Activated CD4-positive, alpha-beta T cell treated with anti-CD3 and anti-CD28 coated beads, Interleukin-10, Interleukin-2, amounts not matched to agents 100 ng/mL and 50 ng/mL, durations not matched to agents 16 hours and 8 hours (primary cell): ENCODE measurements at regions not wholly inside any gene's neighbourhood (a gene's known extent, or its start where the extent isn't known, plus 50 kb on each side); places are given as distances from the start of the nearest gene placed in this dataset.
A peak's percentile ranks its signal among the peaks of the same experiment; 100 is the strongest.
"Not testable (repeated sequence)": the region's sequence is repeated elsewhere in the genome, so short reads cannot be mapped to it uniquely, and the experiment has no call there.

Experiments used
- DNase-seq: peaks from one replicate; pipeline ENCODE4 v3.0.0-alpha.2; 2020

GRCh38 chr6:144662812-144663365 lies 377.8 kb downstream of the UTRN start:
- no peak for DNase-seq

DNA sequence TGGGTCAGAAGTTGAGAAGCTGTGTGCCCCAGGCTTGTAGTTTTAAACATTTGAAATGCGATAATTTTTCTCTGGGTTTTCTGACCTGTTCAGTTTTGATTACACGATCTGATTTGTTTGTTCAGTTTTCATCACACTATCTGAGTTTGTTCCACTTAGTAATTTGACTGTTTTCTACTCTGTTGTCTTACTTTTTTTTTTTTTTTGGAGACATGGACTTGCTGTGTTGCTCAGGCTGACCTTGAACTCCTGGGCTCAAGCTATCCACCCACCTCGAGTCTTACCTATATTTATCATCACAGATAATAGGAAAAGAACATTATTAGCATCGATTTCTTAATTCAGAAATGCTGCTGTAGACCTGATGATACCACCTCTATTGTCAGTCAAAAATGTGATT lies 379.1 kb downstream of the UTRN start:
- DNase-seq = no peak

GRCh38 chr6:144664947-144665346 lies 379.8 kb downstream of the UTRN start:
- DNase-seq = no peak

DNA sequence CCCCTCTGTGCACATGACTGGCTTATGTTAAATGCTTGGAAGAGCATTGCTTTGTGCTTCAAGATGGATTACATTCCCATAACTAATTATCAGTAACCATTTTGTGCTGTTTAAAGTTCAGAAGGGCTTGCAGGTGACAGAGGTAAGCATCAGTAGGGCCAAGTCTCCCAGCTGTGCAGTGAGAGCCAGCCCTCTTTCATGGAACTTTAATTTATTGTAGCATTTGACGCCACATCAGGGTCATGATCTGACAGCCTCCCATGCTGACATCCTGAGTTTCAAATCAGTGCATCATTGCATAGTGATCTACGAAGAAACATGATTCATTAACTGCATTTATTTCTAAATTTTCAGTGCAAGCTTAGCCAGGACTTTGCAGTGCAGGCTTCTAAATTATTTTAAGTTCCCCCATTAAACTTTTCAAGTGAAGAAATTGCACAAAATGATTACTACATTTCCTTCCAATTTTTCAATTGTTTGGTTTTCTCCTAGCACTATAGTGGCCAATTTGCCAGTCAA lies 380.9 kb downstream of the UTRN start:
- no peak for DNase-seq

GRCh38 chr6:144666781-144667180 lies 381.6 kb downstream of the UTRN start:
- no peak for DNase-seq

GRCh38 chr6:144667532-144668503 lies 382.7 kb downstream of the UTRN start:
- no peak for DNase-seq

DNA sequence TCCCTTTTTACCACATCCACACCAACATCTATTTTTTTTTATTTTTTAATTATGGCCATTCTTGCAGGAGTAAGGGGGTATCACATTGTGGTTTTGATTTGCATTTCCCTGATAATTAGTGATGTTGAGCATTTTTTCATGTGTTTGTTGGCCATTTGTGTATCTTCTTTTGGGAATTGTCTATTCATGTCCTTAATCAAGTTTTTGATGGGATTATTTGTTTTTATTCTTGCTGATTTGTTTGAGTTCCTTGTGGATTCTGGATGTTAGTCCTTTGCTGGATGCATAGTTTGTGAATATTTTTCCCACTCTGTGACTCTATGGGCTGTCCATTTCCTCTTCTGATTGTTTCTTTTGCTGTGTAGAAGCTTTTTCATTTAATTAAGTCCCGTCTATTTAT lies 385.1 kb downstream of the UTRN start:
- not testable (repeated sequence) for DNase-seq

DNA sequence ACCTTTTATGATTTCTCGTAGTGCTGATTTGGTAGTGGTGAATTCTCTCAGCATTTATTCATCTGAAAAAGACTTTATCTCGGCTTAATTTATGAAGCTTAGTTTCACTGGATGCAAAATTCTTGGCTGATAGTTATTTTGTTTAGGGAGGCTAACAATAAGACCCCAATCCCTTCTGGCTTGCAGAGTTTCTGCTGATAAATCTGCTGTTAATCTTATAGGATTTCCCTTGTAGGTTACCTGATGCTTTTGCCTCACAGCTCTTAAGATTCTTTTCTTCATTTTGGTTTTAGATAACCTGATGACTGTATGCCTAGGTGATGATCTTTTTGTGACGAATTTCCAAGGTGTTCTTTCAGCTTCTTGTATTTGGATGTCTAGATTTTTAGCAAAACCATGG lies 388.7 kb downstream of the UTRN start:
- no peak for DNase-seq

- peak; percentile 85 for DNase-seq
These were observed 390.2 kb downstream of the UTRN start for GRCh38 chr6:144675231-144675861.

DNA sequence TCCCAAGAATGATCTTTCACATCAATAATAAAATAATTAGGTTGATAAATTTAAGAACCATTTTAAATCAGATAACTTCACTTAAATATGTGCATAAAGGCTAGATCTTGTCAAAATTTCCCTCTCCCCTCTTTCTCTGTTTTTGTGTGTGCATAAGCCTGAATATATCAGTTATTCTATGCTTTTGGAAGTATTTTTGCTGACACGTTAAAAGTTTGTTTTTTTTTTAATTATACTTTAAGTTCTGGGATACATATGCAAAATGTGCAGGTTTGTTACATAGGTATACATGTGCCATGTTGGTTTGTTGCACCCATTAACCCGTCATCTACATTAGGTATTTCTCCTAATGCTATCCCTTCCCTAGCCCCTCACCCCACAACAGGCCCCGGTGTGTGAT lies 391.2 kb downstream of the UTRN start:
- not testable (repeated sequence) for DNase-seq

GRCh38 chr6:144677263-144677662 lies 392.1 kb downstream of the UTRN start:
- not testable (repeated sequence) for DNase-seq

GRCh38 chr6:144678844-144679243 lies 393.7 kb downstream of the UTRN start:
- DNase-seq = no peak

DNA sequence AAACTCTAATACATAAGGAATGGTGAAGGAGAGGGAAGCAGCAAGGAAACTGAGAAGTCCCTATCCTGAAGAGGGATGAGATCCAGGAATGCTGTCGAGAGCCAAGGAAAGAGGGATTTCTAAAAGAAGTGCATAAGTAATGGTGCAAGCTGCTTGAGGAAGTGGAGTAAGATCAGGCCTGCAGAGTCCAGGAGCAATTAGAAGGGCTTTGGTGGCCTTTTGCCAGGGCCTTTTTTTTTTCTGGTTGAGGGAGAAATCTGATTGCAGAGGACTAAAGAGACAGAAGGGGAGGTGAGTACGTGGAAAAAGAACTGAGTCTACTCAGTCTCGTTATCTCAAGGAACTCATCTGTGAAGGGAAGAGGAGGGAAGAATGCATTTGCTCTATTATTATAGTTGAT lies 396.2 kb downstream of the UTRN start:
- no peak for DNase-seq

DNA sequence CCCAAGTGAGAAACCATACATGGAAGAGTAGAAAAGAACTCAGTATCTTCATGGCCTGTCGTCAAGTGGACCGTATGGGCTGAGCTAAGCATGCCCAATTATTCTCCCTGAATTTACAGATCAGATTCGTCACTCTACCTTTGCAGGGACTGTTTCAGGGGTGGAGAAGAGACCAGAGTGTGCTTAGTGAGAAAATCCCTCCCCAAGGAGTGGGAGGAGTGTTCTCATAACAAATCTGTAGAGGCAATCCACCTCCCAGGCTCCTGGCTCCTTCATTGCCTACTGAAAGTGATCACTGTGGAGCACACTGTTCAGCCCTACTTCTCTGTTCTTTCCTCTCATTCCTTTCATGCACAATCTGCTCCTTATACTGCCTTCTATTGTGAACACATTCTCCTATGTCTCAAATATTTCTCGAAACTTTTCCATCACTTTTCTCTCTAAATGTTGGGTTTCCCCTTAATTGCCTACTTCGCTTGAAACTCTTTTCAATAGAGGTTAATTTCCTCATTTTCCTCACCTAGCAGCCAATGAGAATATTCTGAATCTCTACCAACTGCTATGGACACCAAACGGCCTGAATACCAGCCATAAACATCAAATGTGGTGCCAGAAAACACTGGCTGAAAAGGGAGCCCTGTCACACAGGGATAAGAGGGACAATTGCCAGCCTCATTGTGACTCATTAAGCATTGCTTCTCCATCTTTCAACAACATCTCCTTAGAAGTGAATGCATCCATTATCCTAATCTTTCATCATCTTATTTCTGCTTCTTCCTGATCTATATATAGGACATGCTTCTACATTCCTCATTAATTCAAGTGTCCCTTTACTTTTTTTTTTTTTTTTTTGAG lies 398.3 kb downstream of the UTRN start:
- no peak for DNase-seq

DNA sequence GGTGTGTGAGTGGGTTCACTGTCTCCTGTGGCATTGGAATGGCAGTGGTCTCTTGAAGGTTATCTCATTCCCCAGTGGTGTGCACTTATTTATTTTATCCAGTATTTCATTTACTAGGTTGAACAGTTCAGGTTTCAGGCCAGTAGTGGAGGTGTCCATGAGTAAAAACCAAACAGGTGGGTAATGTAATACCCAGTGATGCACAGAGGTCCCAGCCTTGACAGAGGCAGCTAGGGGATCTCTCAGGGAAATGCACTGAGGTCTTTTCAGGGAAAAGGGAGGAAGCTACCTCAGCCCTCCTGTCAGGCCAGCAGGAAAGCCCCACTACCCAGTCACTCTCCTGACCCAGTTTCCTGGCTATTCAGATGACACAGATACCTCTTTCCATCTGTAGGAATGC lies 403.6 kb downstream of the UTRN start:
- no peak for DNase-seq

GRCh38 chr6:144689503-144690040 lies 404.4 kb downstream of the UTRN start:
- DNase-seq = no peak

- no peak for DNase-seq
These were observed 405.0 kb downstream of the UTRN start for GRCh38 chr6:144690133-144690532.

GRCh38 chr6:144690666-144691065 lies 405.5 kb downstream of the UTRN start:
- DNase-seq = no peak

DNA sequence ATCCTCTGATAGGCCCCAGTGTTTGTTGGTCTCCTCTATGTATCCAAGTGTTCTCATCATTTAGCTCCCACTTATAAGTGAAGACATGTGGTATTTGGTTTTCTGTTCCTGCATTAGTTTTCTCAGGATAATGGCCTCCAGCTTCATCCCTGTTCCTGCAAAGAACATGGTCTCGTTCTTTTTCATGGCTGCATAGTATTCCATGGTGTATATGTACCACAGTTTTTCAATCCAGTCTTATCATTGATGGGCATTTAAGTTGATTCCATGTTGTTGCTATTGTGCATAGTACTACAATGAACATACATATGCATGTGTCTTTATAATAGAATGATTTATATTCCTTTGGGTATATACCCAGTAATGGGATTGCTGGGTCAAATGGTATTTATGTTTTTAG lies 406.9 kb downstream of the UTRN start:
- DNase-seq = not testable (repeated sequence)

DNA sequence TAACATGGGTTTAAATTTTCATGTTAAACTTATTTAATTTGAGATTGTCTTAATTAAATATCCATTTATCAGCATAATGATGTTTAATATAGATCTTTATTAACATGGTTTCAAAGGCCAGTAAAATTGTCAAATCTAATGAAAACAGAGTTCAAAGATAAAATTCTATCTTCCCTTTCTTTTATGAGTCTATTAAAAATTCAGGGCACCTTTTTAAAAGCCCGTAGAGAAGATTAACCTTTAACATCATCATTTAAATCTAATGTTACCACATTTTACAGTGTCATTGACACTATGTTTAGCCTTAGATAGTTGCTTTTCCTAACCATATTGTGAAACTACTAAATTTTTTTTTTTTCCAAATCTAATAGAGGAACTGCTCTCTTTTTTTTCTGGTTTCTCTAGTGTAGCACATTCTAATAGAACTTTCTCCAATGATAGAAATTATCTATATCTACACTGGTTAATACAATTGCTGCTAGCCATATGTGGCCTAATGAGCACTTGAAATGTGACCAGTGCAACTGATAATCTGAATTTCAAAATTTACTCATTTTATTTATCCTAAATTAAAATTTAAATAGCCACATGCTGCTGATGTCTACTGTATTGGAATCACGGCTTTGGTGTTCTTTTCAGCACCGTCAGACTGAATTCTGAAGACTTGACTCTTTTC lies 410.9 kb downstream of the UTRN start:
- DNase-seq = no peak

- no peak for DNase-seq
These were observed 411.7 kb downstream of the UTRN start for GRCh38 chr6:144696610-144697368.
